SK-N-SH (cell line): ENCODE measurements at regions not wholly inside any gene's neighbourhood (a gene's known extent, or its start where the extent isn't known, plus 50 kb on each side); places are given as distances from the start of the nearest gene placed in this dataset.
"Not testable (repeated sequence)": the region's sequence is repeated elsewhere in the genome, so short reads cannot be mapped to it uniquely, and the experiment has no call there.

Experiments used
- CTCF ChIA-PET: fragments of 300-600, 350-600 bp; formaldehyde crosslinking; extraction: SDS; loops from one replicate; lab custom pipeline; 2021; lab: Yijun Ruan, JAX
- POLR2A ChIA-PET: fragments of 350-600 bp; sonication (Branson Sonifier 250); formaldehyde crosslinking; extraction: SDS; loops from one replicate; lab custom pipeline; 2020; ENCODE audit warnings: antibody characterized with exemption, inconsistent platforms; lab: Yijun Ruan, JAX
- DNase-seq: peaks from one replicate; pipeline ENCODE4 v3.0.0; 2012
- H2AFZ ChIP-seq: fragments of 200-600 bp; sonication (generic); 2 replicates; pipeline ENCODE4 v1.8.1; 2016; ENCODE audit warnings: antibody characterized with exemption, mild to moderate bottlenecking, low read depth
- H3F3A ChIP-seq: fragments of 200-600 bp; sonication (generic); replicated peaks from 2 replicates; pipeline ENCODE3; 2016; ENCODE audit warnings: antibody characterized with exemption, mild to moderate bottlenecking; ENCODE audit not compliant: insufficient read depth
- H3K27ac ChIP-seq, 2 experiments: fragments of 200-500 bp in 1 of 2; fragments of 200-600 bp in 1 of 2; sonication (Bioruptor generic) in 1 of 2; sonication (generic), shearing (Covaris generic) in 1 of 2; 2 replicates each; pipeline versions ENCODE4 v1.5.1 to v1.6.1; 2014 to 2016; ENCODE audit warnings: low read depth in 2 of 2, inconsistent platforms in 1 of 2, low read length in 1 of 2, mild to moderate bottlenecking in 1 of 2, mixed read lengths in 1 of 2
- H3K27me3 ChIP-seq: fragments of 200-600 bp; sonication (generic), shearing (Covaris generic); 2 replicates; pipeline ENCODE4 v1.6.1; 2016; ENCODE audit warnings: mixed run types; ENCODE audit not compliant: insufficient read depth
- H3K36me3 ChIP-seq, 2 experiments: fragments of 200-500 bp in 1 of 2; fragments of 200-600 bp in 1 of 2; sonication (Bioruptor generic) in 1 of 2; sonication (generic) in 1 of 2; replicated peaks in 1 of 2; 2 replicates each; pipeline versions ENCODE3 to v1.5.1; 2014 to 2016; ENCODE audit warnings: low read length in 1 of 2, mild to moderate bottlenecking in 1 of 2; ENCODE audit not compliant: insufficient read depth in 2 of 2, control insufficient read depth in 1 of 2
- H3K4me1 ChIP-seq, 2 experiments: fragments of 200-500 bp in 1 of 2; fragments of 200-600 bp in 1 of 2; sonication (Bioruptor generic) in 1 of 2; sonication (generic), shearing (Covaris generic) in 1 of 2; 2 replicates each; pipeline versions ENCODE4 v1.5.1 to v1.6.1; 2014 to 2016; ENCODE audit warnings: low read depth in 1 of 2, low read length in 1 of 2, mixed run types in 1 of 2; ENCODE audit not compliant: insufficient read depth in 2 of 2, control insufficient read depth in 1 of 2
- H3K4me2 ChIP-seq: fragments of 200-600 bp; sonication (generic), shearing (Covaris generic); 2 replicates; pipeline ENCODE4 v1.6.1; 2017; ENCODE audit warnings: mixed run types
- H3K4me3 ChIP-seq, 2 experiments: fragments of 200-500 bp in 1 of 2; fragments of 200-600 bp in 1 of 2; sonication (Bioruptor generic) in 1 of 2; sonication (generic), shearing (Covaris generic) in 1 of 2; 2 replicates each; pipeline versions ENCODE4 v1.5.1 to v1.8.1; 2014 to 2016; ENCODE audit warnings: low read depth in 2 of 2, inconsistent platforms in 1 of 2, low read length in 1 of 2, mild to moderate bottlenecking in 1 of 2, mixed read lengths in 1 of 2, moderate library complexity in 1 of 2
- H3K79me2 ChIP-seq: fragments of 200-600 bp; sonication (generic); 2 replicates; pipeline ENCODE4 v1.8.1; 2017; ENCODE audit warnings: mild to moderate bottlenecking; ENCODE audit not compliant: insufficient read depth
- H3K9ac ChIP-seq: fragments of 200-600 bp; sonication (generic); 2 replicates; pipeline ENCODE4 v1.6.1; 2017; ENCODE audit warnings: mixed run types
- H3K9me2 ChIP-seq: fragments of 200-600 bp; sonication (generic); 2 replicates; pipeline ENCODE4 v1.6.1; 2017; ENCODE audit warnings: mixed run types
- H3K9me3 ChIP-seq: fragments of 200-600 bp; sonication (generic); 2 replicates; pipeline ENCODE4 v1.6.1; 2017; ENCODE audit warnings: mixed run types, mild to moderate bottlenecking, moderate library complexity
- H4K20me1 ChIP-seq: fragments of 200-600 bp; sonication (generic); 2 replicates; pipeline ENCODE4 v1.6.1; 2017; ENCODE audit warnings: mild to moderate bottlenecking, mixed run types; ENCODE audit not compliant: insufficient read depth
- FOXM1 ChIP-seq: IDR thresholded peaks from 2 replicates; pipeline ENCODE4 v1.4.0; 2012; ENCODE audit warnings: low read depth, mild to moderate bottlenecking
- IRF3 ChIP-seq: fragments of 150-350 bp; IDR thresholded peaks from 2 replicates; pipeline ENCODE4 v1.6.1; 2016; ENCODE audit warnings: mild to moderate bottlenecking, low read depth, low read length
- WGBS: methylation state at CpG from one replicate; pipeline ENCODE4 v1.1.6; 2017; ENCODE audit warnings: low lambda C conversion rate; 5-methylcytosine and 5-hydroxymethylcytosine counted together

- Histone ChIP-seq H4K20me1 (no peaks in the 10 kb centered on the region), H3K9ac (no peak overlapping the region), H3K27ac (no peak overlapping the region), H3K9me2 (no peaks in the 10 kb centered on the region), H3K4me2 (no peak overlapping the region), H3K36me3 (no peaks in the 10 kb centered on the region), H3K27me3 (no peaks in the 10 kb centered on the region), H3K79me2 (no peaks in the 10 kb centered on the region), H3K4me3 (no peak overlapping the region), H3K9me3 (no peaks in the 10 kb centered on the region; the same call in 1 of the 2 replicates), H2AFZ (no peak overlapping the region), H3K4me1 (no peaks in the 10 kb centered on the region), H3F3A (no peaks in the 10 kb centered on the region)
- CTCF ChIA-PET: interaction anchor here (1.2 kb wide), 1 partner anchor 27 kb away, joined by 3 read pairs; no protein-coding TSS in a partner anchor
- POLR2A ChIA-PET: no interaction called here
- no peak for DNase-seq
- WGBS: 17% methylated on average over 3 of the region's 12 CpGs
- TF ChIP-seq IRF3: no peak
Observed at GRCh38 chr10:37727491-37728352, 129.7 kb downstream of the ZNF248 start.

- H3K9ac ChIP-seq: no peak overlapping the region
- DNase-seq: no peak
- H3K4me3 ChIP-seq: no peak overlapping the region
- no peaks in the 10 kb centered on the region for H4K20me1 ChIP-seq
- no peak for TF ChIP-seq FOXM1
- H3K36me3 ChIP-seq: no peaks in the 10 kb centered on the region
- peaks cover 4% of the 10 kb centered on the region; the same call in 1 of the 2 replicates for H3K9me3 ChIP-seq
- H3K4me1 ChIP-seq: no peaks in the 10 kb centered on the region
- ChIA-PET POLR2A (no interaction called here), CTCF (interaction anchor here (0.7 kb wide), 1 partner anchor 34 kb away, joined by 3 read pairs; no protein-coding TSS in a partner anchor)
- H3K79me2 ChIP-seq: no peaks in the 10 kb centered on the region
- no peak overlapping the region for H3K4me2 ChIP-seq
- H3K9me2 ChIP-seq: no peaks in the 10 kb centered on the region
- no peak overlapping the region for H2AFZ ChIP-seq
- no peaks in the 10 kb centered on the region for H3K27me3 ChIP-seq
- WGBS: 0% methylated on average over 2 of the region's 3 CpGs
- H3F3A ChIP-seq: no peaks in the 10 kb centered on the region
- no peak overlapping the region for H3K27ac ChIP-seq
Observed at GRCh38 chr10:37721100-37721499, 136.3 kb downstream of the ZNF248 start.

GRCh38 chr10:37718060-37718459 lies 139.3 kb downstream of the ZNF248 start:
- H3K36me3 ChIP-seq, H3K4me3 ChIP-seq, H3K9me2 ChIP-seq, H3K4me1 ChIP-seq, H3K4me2 ChIP-seq, H3F3A ChIP-seq, DNase-seq, CTCF ChIA-PET, H3K9me3 ChIP-seq, H3K27me3 ChIP-seq, POLR2A ChIA-PET, H3K27ac ChIP-seq, H3K79me2 ChIP-seq, H3K9ac ChIP-seq, H4K20me1 ChIP-seq, H2AFZ ChIP-seq: not testable (repeated sequence)
- 25% methylated on average over 6 of the region's 6 CpGs for WGBS
